ENCODE measurements at regions not wholly inside any gene's neighbourhood (a gene's known extent, or its start where the extent isn't known, plus 50 kb on each side); places are given as distances from the start of the nearest gene placed in this dataset.

DNA sequence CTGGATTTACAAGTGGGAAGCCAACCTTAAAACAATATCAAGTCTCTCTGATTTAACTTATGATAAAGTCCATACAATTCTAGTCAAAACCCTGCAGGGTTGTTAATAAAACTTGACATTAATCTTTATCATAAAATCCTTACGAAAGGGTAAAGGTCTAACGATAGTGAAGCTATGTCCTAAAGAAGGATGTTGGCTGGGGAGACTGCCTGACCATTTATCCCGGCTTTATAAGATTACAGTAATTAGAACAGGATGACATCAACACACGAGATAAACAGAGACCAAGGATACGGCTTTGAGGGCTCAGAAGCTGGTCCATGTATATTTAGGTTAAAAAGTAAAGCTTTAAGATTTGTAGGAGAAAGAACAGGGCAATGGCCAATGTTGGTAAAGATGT, 189.0 kb upstream of the COPS8 start:
- Histone ChIP-seq H3K36me3 (ENCODE audit: control insufficient read depth in 2 of 4, insufficient read depth in 4 of 4, low read length in 3 of 4) (no peaks in the 10 kb centered on the region), H2BK12ac (ENCODE audit: low read depth, low read length) (no peak overlapping the region), H3K4me2 (ENCODE audit: insufficient read depth in 1 of 2, low read depth in 2 of 2, low read length in 2 of 2) (no peak overlapping the region), H3K4ac (replicated peaks; ENCODE audit: insufficient read length, low read depth, low read length) (no peak overlapping the region), H3K4me1 (replicated peaks in 1 of 4; ENCODE audit: control insufficient read depth in 3 of 4, insufficient read depth in 4 of 4, low read length in 3 of 4) (no peaks in the 10 kb centered on the region; a peak in 2 of 7 replicates), H3K56ac (replicated peaks; ENCODE audit: insufficient read length, low read depth, low read length) (no peak overlapping the region), H2AFZ (ENCODE audit: low read length) (no peak overlapping the region), H3K14ac (ENCODE audit: insufficient read length) (no peak overlapping the region), H3K23ac (ENCODE audit: insufficient read length) (no peak overlapping the region), H4K91ac (replicated peaks; ENCODE audit: insufficient read length, low read length) (no peak overlapping the region), H2BK120ac (replicated peaks; ENCODE audit: low read depth, low read length) (no peak overlapping the region), H3K4me3 (ENCODE audit: extremely low read depth in 1 of 4, insufficient read depth in 2 of 4, low read depth in 3 of 4, low read length in 4 of 4) (no peak overlapping the region), H3K9me3 (ENCODE audit: insufficient read depth in 2 of 2, low read depth in 1 of 2, low read length in 1 of 2) (no peaks in the 10 kb centered on the region), H4K8ac (ENCODE audit: extremely low read depth, insufficient read depth, low read length) (no peak overlapping the region), H3K18ac (ENCODE audit: extremely low read depth, low read length) (no peak overlapping the region), H3K27ac (ENCODE audit: low read depth, low read length) (no peak overlapping the region), H2BK5ac (ENCODE audit: low read depth, low read length) (no peak overlapping the region), H4K5ac (ENCODE audit: insufficient read length, low read depth, low read length) (no peak overlapping the region), H2BK20ac (ENCODE audit: low read length) (no peak overlapping the region), H3K9ac (replicated peaks in 1 of 4; ENCODE audit: extremely low read depth in 1 of 4, low read depth in 3 of 4, low read length in 3 of 4) (no peak overlapping the region), H3K79me2 (ENCODE audit: control insufficient read depth in 1 of 2, insufficient read depth in 2 of 2, low read length in 2 of 2) (no peaks in the 10 kb centered on the region), H2BK15ac (ENCODE audit: low read length) (no peak overlapping the region), H3K79me1 (ENCODE audit: low read depth, low read length) (no peaks in the 10 kb centered on the region), H4K20me1 (replicated peaks in 1 of 2; ENCODE audit: control insufficient read depth in 1 of 2, insufficient read depth in 2 of 2, low read length in 2 of 2) (no peaks in the 10 kb centered on the region), H3K27me3 (replicated peaks in 1 of 4; ENCODE audit: control insufficient read depth in 3 of 4, extremely low read depth in 1 of 4, insufficient read depth in 3 of 4, low read length in 3 of 4) (no peaks in the 10 kb centered on the region), H3K23me2 (ENCODE audit: low read depth, low read length) (no peaks in the 10 kb centered on the region), H2AK5ac (ENCODE audit: low read depth, low read length) (no peak overlapping the region)
- ChIA-PET POLR2A (ENCODE audit: partially characterized antibody) (no interaction called here), CTCF (ENCODE audit: partially characterized antibody) (interaction anchor here (1.2 kb wide), 1 partner anchor 24 kb away, joined by 3 read pairs; no protein-coding TSS in a partner anchor)
- DNase-seq (ENCODE audit: low read depth in 1 of 2, low spot score in 2 of 2) = no peak
- FAIRE-seq = no peak
- 91% methylated on average over 5 of the region's 5 CpGs; no CpG with 5 or more reads in 1 of the 2 experiments for WGBS, 2 experiments (ENCODE audit: extremely low coverage in 1 of 2, insufficient coverage in 1 of 2, insufficient read length in 1 of 2, insufficient replicate concordance in 2 of 2, low coverage in 1 of 2, low lambda C conversion rate in 2 of 2, missing lambda C conversion rate in 1 of 2)
- TF ChIP-seq RXRA (IDR thresholded peaks at IDR 0.05; ENCODE audit: insufficient read depth, low read depth, low read length) = no peak
- no peak for TF ChIP-seq EZH2 (IDR thresholded peaks at IDR 0.05; ENCODE audit: low read depth, low read length, severe bottlenecking)
- no peak for TF ChIP-seq NANOG (IDR thresholded peaks at IDR 0.05; ENCODE audit: insufficient read depth, low read depth, low read length, poor library complexity, severe bottlenecking)
- TF ChIP-seq JUND (IDR thresholded peaks at IDR 0.05; ENCODE audit: low read length) = no peak
- no peak for TF ChIP-seq EP300 (IDR thresholded peaks at IDR 0.05; ENCODE audit: borderline replicate concordance in 1 of 2, low read depth in 2 of 2, low read length in 2 of 2)
- TF ChIP-seq SIRT6 (IDR thresholded peaks at IDR 0.05; ENCODE audit: low read length) = no peak
- TF ChIP-seq SIN3A (conservative IDR thresholded peaks at IDR 0.05 in 1 of 2, IDR thresholded peaks at IDR 0.05 in 1 of 2; ENCODE audit: low read depth in 1 of 2, low read length in 2 of 2) = no peak
- TF ChIP-seq SAP30 (IDR thresholded peaks at IDR 0.05; ENCODE audit: insufficient read depth, insufficient replicate concordance, low read length) = no peak

Measured in H1 (cell line).